Stomach (tissue), 8 donors: ENCODE measurements at regions not wholly inside any gene's neighbourhood (a gene's known extent, or its start where the extent isn't known, plus 50 kb on each side); places are given as distances from the start of the nearest gene placed in this dataset.

Source experiments
- DNase-seq, 2 donors: peaks; one replicate each; pipeline versions ENCODE4 v3.0.0 to v3.0.0-alpha.2; 2013 to 2019
- H3K27ac ChIP-seq, 5 donors: fragments of 200-600 bp in 4 of 5; sonication (generic) in 4 of 5; one replicate each; pipeline ENCODE4 v1.5.1; 2013 to 2019; ENCODE audit warnings: mild to moderate bottlenecking in 1 of 5, moderate library complexity in 1 of 5
- H3K27me3 ChIP-seq, 3 donors: fragments of 200-600 bp; sonication (generic); one replicate each; pipeline ENCODE4 v1.5.1; 2017 to 2019; ENCODE audit warnings: mixed run types in 1 of 3
- H3K36me3 ChIP-seq, 4 donors: fragments of 200-600 bp; sonication (generic); 1 replicate in 3 of 4; 2 replicates in 1 of 4; pipeline ENCODE4 v1.5.1; 2016 to 2019
- H3K4me1 ChIP-seq, 4 donors: fragments of 200-600 bp; sonication (generic); one replicate each; pipeline ENCODE4 v1.5.1; 2016 to 2019
- H3K4me3 ChIP-seq, 4 donors: fragments of 200-600 bp; sonication (generic) in 3 of 4; one replicate each; pipeline ENCODE4 v1.5.1; 2016 to 2019; ENCODE audit warnings: mild to moderate bottlenecking in 1 of 4
- H3K9me3 ChIP-seq, 4 donors: fragments of 200-600 bp; sonication (generic); one replicate each; pipeline ENCODE4 v1.5.1; 2016 to 2019
- CTCF ChIP-seq, 7 experiments: fragments of 450-650 bp in 4 of 7; fragments of 200-600 bp in 3 of 7; sonication (generic) in 3 of 7; IDR thresholded peaks; one replicate each; pipeline ENCODE4 v1.5.1; 2016 to 2019; ENCODE audit warnings: antibody characterized with exemption in 7 of 7, control low read depth in 2 of 7, mild to moderate bottlenecking in 1 of 7
- EP300 ChIP-seq: sonication (generic); formaldehyde crosslinking; IDR thresholded peaks from one replicate; pipeline ENCODE4 v1.6.1; 2017; ENCODE audit warnings: antibody characterized with exemption
- POLR2A ChIP-seq, 4 donors: fragments of 450-650 bp; IDR thresholded peaks; one replicate each; pipeline ENCODE4 v1.6.1; 2016; ENCODE audit warnings: antibody characterized with exemption in 4 of 4, control low read depth in 2 of 4, mild to moderate bottlenecking in 1 of 4, moderate library complexity in 1 of 4
- POLR2AphosphoS5 ChIP-seq, 3 donors: sonication (generic); formaldehyde crosslinking; IDR thresholded peaks; one replicate each; pipeline ENCODE4 v1.6.1; 2016; ENCODE audit warnings: antibody characterized with exemption in 3 of 3
- WGBS, 5 donors: extraction: QIAGEN DNeasy Blood & Tissue Kit in 3 of 5; methylation state at CpG; one replicate each; pipeline versions ENCODE4 v1.1.5 to v1.1.7; 2013 to 2018; 5-methylcytosine and 5-hydroxymethylcytosine counted together
- intact Hi-C: fragments of 100-400 bp; cut with DNase I; formaldehyde crosslinking; loops from one replicate; pipeline ENCODE4 v1.15.1; 2023; ENCODE audit warnings: low total_unique reads
- donor health status: healthy with polysubstance abuse.
- donor health status: Bipolar disorder and iron deficiency.
- donor health status: healthy.

DNA sequence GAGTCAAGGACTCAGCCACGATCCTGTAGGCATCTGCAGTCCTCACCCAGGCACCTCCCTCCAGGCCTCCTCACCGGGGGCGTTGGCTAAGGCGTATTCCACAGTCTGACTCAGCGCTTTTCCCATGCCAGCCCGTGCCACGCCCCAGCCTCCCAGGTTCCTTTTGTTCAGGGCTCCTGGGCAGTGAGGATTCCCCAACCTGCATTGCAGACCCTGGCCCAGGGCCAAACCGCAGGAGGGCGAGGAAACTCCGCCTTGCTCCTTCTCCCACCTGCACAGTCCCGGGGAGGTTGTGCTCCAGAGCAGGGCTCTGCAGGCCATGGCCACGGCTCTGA lies 202.8 kb upstream of the CST7 start:
- peak overlapping the region in 1 of 5 donors; percentile 20 for H3K27ac ChIP-seq
- no peak overlapping the region for H3K4me3 ChIP-seq
- H3K4me1 ChIP-seq = peaks cover 0 to 6% (median 4%) of the 10 kb centered on the region in 4 donors
- DNase-seq = peak; percentile 75 to 92
- no peaks in the 10 kb centered on the region for H3K9me3 ChIP-seq
- H3K27me3 ChIP-seq = no peaks in the 10 kb centered on the region
- H3K36me3 ChIP-seq = no peaks in the 10 kb centered on the region
- TF ChIP-seq POLR2A (IDR thresholded peaks at IDR 0.05) (no peak), CTCF (IDR thresholded peaks at IDR 0.05) (no peak), EP300 (no peak), POLR2AphosphoS5 (IDR thresholded peaks at IDR 0.05) (peak in 1 of 3 donors; percentile 70)
- WGBS, 5 donors = 33 to 56% (median 37%) methylated on average over 3 to 12 of the region's 12 CpGs
- intact Hi-C loops = no loop called here

DNA sequence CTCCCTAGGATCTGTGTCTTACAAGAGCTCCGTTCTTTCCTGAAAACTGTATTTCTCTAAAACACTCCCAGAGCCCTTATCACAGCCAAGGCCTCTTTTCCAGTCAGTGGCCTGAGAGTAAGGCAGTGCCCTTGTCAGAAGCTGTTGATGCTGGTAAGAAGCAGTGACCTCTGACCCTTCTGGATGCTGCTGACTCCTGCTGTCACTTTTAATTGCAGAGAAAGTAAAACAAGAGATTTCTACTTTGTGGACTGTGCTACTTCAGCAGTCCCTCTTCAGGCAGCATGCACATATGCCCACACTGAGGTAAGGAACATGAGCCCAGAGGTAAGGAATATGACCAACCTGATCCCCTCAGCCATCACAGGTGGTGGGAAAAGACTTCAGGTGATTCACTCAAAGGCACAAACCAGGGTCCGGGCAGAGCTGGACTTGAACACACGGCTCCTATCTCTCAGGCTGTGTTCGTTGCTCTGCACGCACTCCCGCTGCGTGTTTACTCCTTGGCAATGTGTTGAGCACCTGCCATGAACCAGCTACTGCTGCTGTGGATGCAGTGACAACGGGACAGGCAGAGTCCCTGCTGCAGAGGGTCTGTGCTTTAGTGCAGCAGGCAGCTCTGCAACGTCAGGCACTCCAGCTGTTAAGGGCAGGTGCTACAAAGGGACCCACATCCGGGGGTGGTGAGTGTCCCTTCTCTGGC lies 201.9 kb upstream of the CST7 start:
- no peaks in the 10 kb centered on the region for H3K27me3 ChIP-seq
- H3K9me3 ChIP-seq = no peaks in the 10 kb centered on the region
- H3K4me3 ChIP-seq = no peak overlapping the region
- H3K4me1 ChIP-seq = peaks cover 0 to 6% (median 4%) of the 10 kb centered on the region in 4 donors
- intact Hi-C loops = no loop called here
- no peak for TF ChIP-seq POLR2AphosphoS5 (IDR thresholded peaks at IDR 0.05)
- no peak for TF ChIP-seq CTCF (IDR thresholded peaks at IDR 0.05)
- TF ChIP-seq EP300 = no peak
- TF ChIP-seq POLR2A (IDR thresholded peaks at IDR 0.05) = no peak
- no peak overlapping the region for H3K27ac ChIP-seq
- H3K36me3 ChIP-seq = no peaks in the 10 kb centered on the region
- peak in 1 of 2 donors; percentile 7 for DNase-seq
- 56 to 83% (median 80%) methylated on average over 10 of the region's 10 CpGs for whole genome bisulfite sequencing, 5 donors

DNA sequence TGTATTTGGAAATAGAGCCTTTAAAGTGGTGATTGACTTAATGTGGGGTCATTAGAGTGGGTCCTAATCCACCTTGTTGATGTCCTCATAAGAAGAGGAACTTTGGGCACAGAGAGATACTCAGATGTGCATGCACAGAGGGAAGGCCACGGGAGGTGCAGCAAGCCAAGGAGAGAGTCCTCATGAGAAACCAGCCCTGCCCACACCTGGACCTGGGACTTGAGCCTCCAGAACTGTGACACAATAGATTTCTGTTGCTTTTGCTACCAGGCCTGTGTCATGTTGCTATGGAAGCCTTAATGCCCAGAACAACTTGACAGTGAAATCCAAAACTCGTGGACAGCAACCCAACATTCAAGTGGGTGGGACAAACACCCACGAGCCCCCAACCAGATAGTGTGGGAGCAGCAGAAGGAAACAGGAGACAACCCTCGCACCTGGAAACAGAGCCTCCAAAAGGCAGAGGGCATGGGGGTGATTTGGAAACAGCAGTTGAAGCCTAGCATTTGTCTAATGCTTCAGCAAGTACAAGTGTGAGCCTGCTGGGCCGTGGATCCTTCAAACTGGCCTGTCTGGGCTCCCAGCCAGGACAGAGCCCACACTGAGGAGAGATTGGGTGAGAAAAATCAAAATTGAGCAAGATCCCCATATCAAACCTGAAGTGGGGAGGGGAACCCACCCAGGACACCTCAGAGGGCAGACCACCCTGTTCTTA lies 201.0 kb upstream of the CST7 start:
- no peaks in the 10 kb centered on the region for H3K9me3 ChIP-seq
- H3K36me3 ChIP-seq = no peaks in the 10 kb centered on the region
- no peaks in the 10 kb centered on the region for H3K27me3 ChIP-seq
- WGBS, 5 donors = 79 to 88% (median 85%) methylated on average over 5 of the region's 5 CpGs
- intact Hi-C loops = no loop called here
- DNase-seq = peak in 1 of 2 donors; percentile 17
- no peak overlapping the region for H3K4me3 ChIP-seq
- H3K27ac ChIP-seq = no peak overlapping the region
- no peak for TF ChIP-seq POLR2A (IDR thresholded peaks at IDR 0.05)
- no peak for TF ChIP-seq CTCF (IDR thresholded peaks at IDR 0.05)
- no peak for TF ChIP-seq POLR2AphosphoS5 (IDR thresholded peaks at IDR 0.05)
- TF ChIP-seq EP300 = no peak
- peaks cover 0 to 6% (median 4%) of the 10 kb centered on the region in 4 donors for H3K4me1 ChIP-seq

DNA sequence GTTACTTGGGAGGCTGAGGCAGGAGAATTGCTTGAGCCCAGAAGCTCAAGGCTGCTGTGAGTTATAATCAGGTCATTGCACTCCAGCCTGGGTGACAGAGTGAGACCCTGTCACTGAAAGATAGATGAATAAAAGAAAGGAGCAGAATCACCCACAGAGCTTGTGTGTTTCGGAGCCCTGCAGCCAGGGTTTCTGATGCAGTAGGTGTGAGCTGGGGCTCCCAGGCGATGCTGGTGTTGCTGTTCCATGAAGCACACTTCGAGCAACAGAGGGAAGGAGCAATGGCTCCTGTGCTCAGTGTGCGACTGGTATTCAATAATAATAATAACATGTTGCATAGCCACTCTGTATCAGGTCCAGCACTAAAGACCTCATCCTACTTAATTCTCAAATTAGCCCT lies 197.5 kb upstream of the CST7 start:
- intact Hi-C loops = no loop called here
- TF ChIP-seq POLR2AphosphoS5 (IDR thresholded peaks at IDR 0.05) (no peak), CTCF (IDR thresholded peaks at IDR 0.05) (no peak), POLR2A (IDR thresholded peaks at IDR 0.05) (no peak), EP300 (no peak)
- H3K4me3 ChIP-seq = no peak overlapping the region
- H3K4me1 ChIP-seq = peaks cover 8 to 14% (median 10%) of the 10 kb centered on the region in 4 donors
- H3K27ac ChIP-seq = no peak overlapping the region
- no peaks in the 10 kb centered on the region for H3K9me3 ChIP-seq
- 91 to 98% (median 95%) methylated on average over 4 of the region's 4 CpGs for WGBS, 5 donors
- no peaks in the 10 kb centered on the region for H3K36me3 ChIP-seq
- DNase-seq = no peak
- no peaks in the 10 kb centered on the region for H3K27me3 ChIP-seq
